Caco-2 (cell line): ENCODE measurements at regions not wholly inside any gene's neighbourhood (a gene's known extent, or its start where the extent isn't known, plus 50 kb on each side); places are given as distances from the start of the nearest gene placed in this dataset.

ENCODE experiments used
- BruUV-seq: library from RNA; stranded (reverse); fragments of 400-500 nt; replicated peaks from 2 replicates; lab custom pipeline; 2021; lab: Mats Ljungman, UMichigan
- CTCF ChIA-PET: fragments of 300-600 bp; sonication (Branson Sonifier 250); formaldehyde crosslinking; loops from one replicate; lab custom pipeline; 2022; ENCODE audit warnings: antibody characterized with exemption; lab: Charles Lee
- POLR2A ChIA-PET: fragments of 300-600 bp; sonication (Branson Sonifier 250); formaldehyde crosslinking; loops from one replicate; lab custom pipeline; 2022; ENCODE audit warnings: antibody characterized with exemption; lab: Charles Lee
- DNase-seq, 2 experiments: peaks; one replicate each; pipeline versions ENCODE4 v3.0.0 to v3.0.0-alpha.2; 2020 to 2022
- H3K27me3 ChIP-seq: replicated peaks from 2 replicates; pipeline ENCODE4 v1.6.0; 2011; ENCODE audit warnings: low read length; ENCODE audit not compliant: control insufficient read depth, insufficient read depth
- H3K36me3 ChIP-seq: 2 replicates; pipeline ENCODE4 v1.5.1; 2011; ENCODE audit warnings: low read length; ENCODE audit not compliant: control insufficient read depth, insufficient read depth
- H3K4me1 ChIP-seq: fragments of 250-450 bp; sonication (Bioruptor Pico); 2 replicates; pipeline ENCODE4 v1.5.1; 2020; ENCODE audit warnings: mild to moderate bottlenecking
- H3K4me3 ChIP-seq: 2 replicates; pipeline ENCODE4 v1.5.1; 2011; ENCODE audit warnings: low read depth, mild to moderate bottlenecking, control low read depth, low read length
- H3K9me3 ChIP-seq: fragments of 250-450 bp; sonication (Bioruptor Pico); 2 replicates; pipeline ENCODE4 v1.5.1; 2020; ENCODE audit warnings: mild to moderate bottlenecking, moderate library complexity
- H3K27ac Mint-ChIP-seq: one replicate; pipeline ENCODE4 v1.8.0; 2022; ENCODE audit warnings: mixed read lengths; ENCODE audit not compliant: unreplicated experiment
- H3K27me3 Mint-ChIP-seq: one replicate; pipeline ENCODE4 v1.8.0; 2022; ENCODE audit warnings: mixed read lengths; ENCODE audit not compliant: insufficient read depth, unreplicated experiment
- H3K36me3 Mint-ChIP-seq: one replicate; pipeline ENCODE4 v1.8.0; 2022; ENCODE audit warnings: mild to moderate bottlenecking, mixed read lengths; ENCODE audit not compliant: insufficient read depth, unreplicated experiment
- H3K4me1 Mint-ChIP-seq: one replicate; pipeline ENCODE4 v1.8.0; 2022; ENCODE audit warnings: low read depth, mixed read lengths; ENCODE audit not compliant: unreplicated experiment
- H3K4me3 Mint-ChIP-seq: one replicate; pipeline ENCODE4 v1.8.0; 2022; ENCODE audit warnings: mild to moderate bottlenecking, moderate library complexity, mixed read lengths; ENCODE audit not compliant: unreplicated experiment
- H3K9me3 Mint-ChIP-seq: one replicate; pipeline ENCODE4 v1.8.0; 2022; ENCODE audit warnings: mixed read lengths; ENCODE audit not compliant: unreplicated experiment
- CTCF ChIP-seq, 2 experiments: fragments of 200-600 bp in 1 of 2; IDR thresholded peaks; 1 replicate in 1 of 2; 2 replicates in 1 of 2; pipeline versions ENCODE4 v1.5.1 to v1.8.0; 2011 to 2022; ENCODE audit warnings: antibody characterized with exemption in 1 of 2, control low read depth in 1 of 2, inconsistent platforms in 1 of 2, low read depth in 1 of 2, low read length in 1 of 2, mild to moderate bottlenecking in 1 of 2, moderate library complexity in 1 of 2; ENCODE audit not compliant: insufficient read depth in 1 of 2, severe bottlenecking in 1 of 2, unreplicated experiment in 1 of 2
- intact Hi-C: fragments of 100-400 bp; cut with micrococcal nuclease; formaldehyde crosslinking; loops from one replicate; pipeline ENCODE4 v1.10.0; 2022; ENCODE audit not compliant: unreplicated experiment

- BruUV-seq = no TSS peak
- no peak overlapping the region for H3K27ac Mint-ChIP-seq
Measured at GRCh38 chr3:17954801-17955200, 212.4 kb upstream of the TBC1D5 start.

GRCh38 chr3:17951241-17951640 is 208.8 kb upstream of the TBC1D5 start:
- ChIA-PET CTCF (no interaction called here), POLR2A (no interaction called here)
- Mint-ChIP-seq H3K27ac (no peak overlapping the region), H3K4me3 (no peak overlapping the region), H3K36me3 (no peaks in the 10 kb centered on the region), H3K4me1 (peaks cover 26% of the 10 kb centered on the region), H3K27me3 (no peaks in the 10 kb centered on the region), H3K9me3 (peaks cover 31% of the 10 kb centered on the region)
- no peaks in the 10 kb centered on the region for H3K9me3 ChIP-seq
- H3K27me3 ChIP-seq = no peaks in the 10 kb centered on the region
- no TSS peak for BruUV-seq
- H3K4me3 ChIP-seq = no peak overlapping the region
- no peak for DNase-seq
- peaks cover 11% of the 10 kb centered on the region; the same call in 1 of the 2 replicates for H3K4me1 ChIP-seq
- intact Hi-C loops = no loop called here
- no peaks in the 10 kb centered on the region for H3K36me3 ChIP-seq
- no peak for TF ChIP-seq CTCF (IDR thresholded peaks at IDR 0.05; ENCODE audit: insufficient read depth in 1 of 2, low read depth in 1 of 2, low read length in 1 of 2, severe bottlenecking in 1 of 2, unreplicated experiment in 1 of 2)

More at GRCh38 chr3:17954801-17955200, 212.4 kb upstream of the TBC1D5 start:
- Mint-ChIP-seq H3K9me3 (peaks cover 31% of the 10 kb centered on the region), H3K4me3 (no peak overlapping the region), H3K27me3 (no peaks in the 10 kb centered on the region), H3K36me3 (no peaks in the 10 kb centered on the region), H3K4me1 (no peaks in the 10 kb centered on the region)
- DNase-seq = no peak
- Histone ChIP-seq H3K27me3 (no peaks in the 10 kb centered on the region), H3K9me3 (no peaks in the 10 kb centered on the region), H3K4me3 (no peak overlapping the region), H3K36me3 (no peaks in the 10 kb centered on the region), H3K4me1 (no peaks in the 10 kb centered on the region)
- intact Hi-C loops = no loop called here
- no peak for TF ChIP-seq CTCF (IDR thresholded peaks at IDR 0.05; ENCODE audit: insufficient read depth in 1 of 2, low read depth in 1 of 2, low read length in 1 of 2, severe bottlenecking in 1 of 2, unreplicated experiment in 1 of 2)
- ChIA-PET CTCF (no interaction called here), POLR2A (no interaction called here)

DNA sequence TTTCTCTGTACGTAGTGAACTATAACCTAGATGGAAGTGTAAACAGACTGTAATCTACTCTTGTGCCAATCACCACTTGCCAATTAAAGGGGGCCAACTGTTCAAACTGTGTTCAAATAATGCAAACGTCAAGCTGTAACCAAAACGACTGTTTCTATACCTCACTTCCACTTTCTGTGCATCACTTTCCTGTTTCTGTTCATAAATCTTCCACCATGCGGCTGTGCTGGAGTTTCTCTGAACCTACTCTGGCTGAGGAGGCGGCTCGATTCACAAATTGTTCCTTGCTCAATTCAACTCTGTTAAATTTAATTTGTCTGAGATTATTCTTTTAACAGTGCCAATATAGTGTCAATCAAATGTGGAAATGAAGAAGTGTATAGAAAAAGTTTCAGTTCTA is 206.7 kb upstream of the TBC1D5 start:
- H3K36me3 Mint-ChIP-seq = no peaks in the 10 kb centered on the region
- DNase-seq = no peak
- TF ChIP-seq CTCF (IDR thresholded peaks at IDR 0.05; ENCODE audit: insufficient read depth in 1 of 2, low read depth in 1 of 2, low read length in 1 of 2, severe bottlenecking in 1 of 2, unreplicated experiment in 1 of 2) = no peak
- ChIA-PET POLR2A (interaction anchor here (0.6 kb wide), 1 partner anchor 9 kb away, joined by 4 read pairs; no protein-coding TSS in a partner anchor), CTCF (interaction anchor here (0.6 kb wide), 1 partner anchor 234 kb away, joined by 3 read pairs; no protein-coding TSS in a partner anchor)
- no TSS peak for BruUV-seq
- no peaks in the 10 kb centered on the region for H3K27me3 Mint-ChIP-seq
- H3K4me3 Mint-ChIP-seq = no peak overlapping the region
- Histone ChIP-seq H3K36me3 (no peaks in the 10 kb centered on the region), H3K4me1 (peaks cover 23% of the 10 kb centered on the region; the same call in 1 of the 2 replicates), H3K4me3 (no peak overlapping the region), H3K27me3 (no peaks in the 10 kb centered on the region), H3K9me3 (no peaks in the 10 kb centered on the region)
- peaks cover 41% of the 10 kb centered on the region for H3K4me1 Mint-ChIP-seq
- peaks cover 31% of the 10 kb centered on the region for H3K9me3 Mint-ChIP-seq
- no peak overlapping the region for H3K27ac Mint-ChIP-seq
- intact Hi-C loops = no loop called here
